B cell (primary cell): ENCODE measurements at regions not wholly inside any gene's neighbourhood (a gene's known extent, or its start where the extent isn't known, plus 50 kb on each side); places are given as distances from the start of the nearest gene placed in this dataset.

ENCODE experiments used
- ATAC-seq: fragments of 200-7000 bp; cut with Tn5 transposase; one replicate; pipeline ENCODE4 v1.10.0; 2021; ENCODE audit warnings: low read depth, mild to moderate bottlenecking, moderate number of reproducible peaks, moderate library complexity
- CTCF ChIA-PET: fragments of 350-600 bp; sonication (Branson Sonifier 250); formaldehyde crosslinking; loops from one replicate; lab custom pipeline; 2021; ENCODE audit warnings: antibody characterized with exemption, inconsistent platforms; lab: Charles Lee
- POLR2A ChIA-PET: fragments of 350-600 bp; sonication (Branson Sonifier 250); formaldehyde crosslinking; loops from one replicate; lab custom pipeline; 2021; ENCODE audit warnings: antibody characterized with exemption; lab: Charles Lee
- DNase-seq: peaks from one replicate; pipeline ENCODE4 v3.0.0; 2013
- H2AFZ ChIP-seq: 2 replicates; pipeline ENCODE4 v1.6.1; 2012; ENCODE audit warnings: mild to moderate bottlenecking, low read depth, low read length; ENCODE audit not compliant: insufficient read depth, poor library complexity, severe bottlenecking
- H3K27ac ChIP-seq, 2 donors: 1 replicate in 1 of 2; 2 replicates in 1 of 2; pipeline ENCODE4 v1.5.1; 2012 to 2013; ENCODE audit warnings: low read length in 2 of 2, mild to moderate bottlenecking in 2 of 2, moderate library complexity in 1 of 2
- H3K27me3 ChIP-seq, 4 experiments: fragments of 200-600 bp in 1 of 4; sonication (generic) in 1 of 4; replicated peaks in 1 of 4; 1 replicate in 2 of 4; 2 replicates in 2 of 4; pipeline versions ENCODE4 v1.6.1 to v1.7.0; 2013 to 2016; ENCODE audit warnings: low read length in 3 of 4, mild to moderate bottlenecking in 2 of 4, mixed read lengths in 1 of 4, moderate library complexity in 1 of 4; ENCODE audit not compliant: insufficient read depth in 4 of 4, control insufficient read depth in 3 of 4; ENCODE audit errors: control extremely low read depth in 1 of 4
- H3K36me3 ChIP-seq, 2 experiments: replicated peaks in 1 of 2; 1 replicate in 1 of 2; 2 replicates in 1 of 2; pipeline versions ENCODE4 v1.6.1 to v1.7.1; 2013; ENCODE audit warnings: low read length in 1 of 2; ENCODE audit not compliant: insufficient read depth in 2 of 2, control insufficient read depth in 1 of 2; ENCODE audit errors: control extremely low read depth in 1 of 2, extremely low read depth in 1 of 2
- H3K4me1 ChIP-seq, 2 donors: fragments of 200-600 bp in 1 of 2; sonication (generic) in 1 of 2; 1 replicate in 1 of 2; 2 replicates in 1 of 2; pipeline versions ENCODE4 v1.5.1 to v1.6.1; 2013 to 2017; ENCODE audit warnings: low read length in 2 of 2; ENCODE audit not compliant: control insufficient read depth in 2 of 2, insufficient read depth in 2 of 2
- H3K4me2 ChIP-seq: replicated peaks from 2 replicates; pipeline ENCODE3; 2012; ENCODE audit warnings: mild to moderate bottlenecking, low read depth, low read length; ENCODE audit not compliant: poor library complexity, severe bottlenecking
- H3K4me3 ChIP-seq, 5 experiments: fragments of 200-600 bp in 1 of 5; sonication (generic) in 1 of 5; 1 replicate in 3 of 5; 2 replicates in 2 of 5; pipeline versions ENCODE4 v1.5.1 to v1.7.0; 2011 to 2016; ENCODE audit warnings: low read length in 4 of 5, mild to moderate bottlenecking in 4 of 5, low read depth in 2 of 5, control low read depth in 1 of 5, moderate library complexity in 1 of 5; ENCODE audit not compliant: insufficient read depth in 1 of 5; ENCODE audit errors: control extremely low read depth in 1 of 5, extremely low read depth in 1 of 5
- H3K79me2 ChIP-seq: fragments of 200-600 bp; sonication (generic); one replicate; pipeline ENCODE4 v1.6.0; 2016; ENCODE audit warnings: low read length; ENCODE audit not compliant: control insufficient read depth, insufficient read depth
- H3K9ac ChIP-seq: fragments of 200-600 bp; sonication (generic); 2 replicates; pipeline ENCODE4 v1.6.1; 2017; ENCODE audit warnings: mild to moderate bottlenecking, low read length, moderate library complexity
- H3K9me3 ChIP-seq, 3 donors: one replicate each; pipeline versions ENCODE4 v1.6.1 to v1.7.1; 2013; ENCODE audit warnings: low read length in 2 of 3; ENCODE audit not compliant: control insufficient read depth in 2 of 3, insufficient read depth in 1 of 3; ENCODE audit errors: control extremely low read depth in 1 of 3
- H4K20me1 ChIP-seq: 2 replicates; pipeline ENCODE4 v1.6.0; 2012; ENCODE audit warnings: mild to moderate bottlenecking, low read length; ENCODE audit not compliant: insufficient read depth, control insufficient read depth, poor library complexity, severe bottlenecking
- H3K27ac Mint-ChIP-seq: one replicate; pipeline ENCODE4 v1.8.0; 2021; ENCODE audit warnings: mixed read lengths
- H3K27me3 Mint-ChIP-seq: one replicate; pipeline ENCODE4 v1.8.0; 2021; ENCODE audit warnings: mixed read lengths
- H3K4me1 Mint-ChIP-seq: one replicate; pipeline ENCODE4 v1.8.0; 2021; ENCODE audit warnings: mixed read lengths
- H3K4me3 Mint-ChIP-seq: one replicate; pipeline ENCODE4 v1.8.0; 2021; ENCODE audit warnings: mixed read lengths
- H3K9me3 Mint-ChIP-seq: one replicate; pipeline ENCODE4 v1.8.0; 2022; ENCODE audit warnings: mixed read lengths; ENCODE audit not compliant: insufficient read depth
- CTCF ChIP-seq: fragments of 200-600 bp; IDR thresholded peaks from one replicate; pipeline ENCODE4 v1.8.0; 2022; ENCODE audit warnings: antibody characterized with exemption, mild to moderate bottlenecking
- EZH2 ChIP-seq: IDR thresholded peaks from 2 replicates; pipeline ENCODE4 v1.6.1; 2012; ENCODE audit warnings: borderline replicate concordance, low read depth, mild to moderate bottlenecking, moderate library complexity, low read length; ENCODE audit not compliant: insufficient read depth, poor library complexity, severe bottlenecking
- WGBS: methylation state at CpG from one replicate; pipeline ENCODE4 v1.1.5; 2013; ENCODE audit warnings: missing lambda C conversion rate; ENCODE audit not compliant: insufficient coverage; 5-methylcytosine and 5-hydroxymethylcytosine counted together
- intact Hi-C: fragments of 100-400 bp; cut with micrococcal nuclease; formaldehyde crosslinking; loops from one replicate; pipeline ENCODE4 v1.10.0; 2022

GRCh38 chr5:159734366-159734765 is 181.9 kb upstream of the ADRA1B start:
- H3K9me3 ChIP-seq: no peaks in the 10 kb centered on the region
- ATAC-seq (peak; percentile 28), DNase-seq (peak; percentile 17)
- no peak for TF ChIP-seq CTCF
- TF ChIP-seq EZH2: no peak
- Mint-ChIP-seq H3K27ac (no peak overlapping the region), H3K4me1 (peaks cover 44% of the 10 kb centered on the region), H3K27me3 (peaks cover 35% of the 10 kb centered on the region), H3K4me3 (peak overlapping the region; percentile 27), H3K9me3 (no peaks in the 10 kb centered on the region)
- H3K4me3 ChIP-seq: no peak overlapping the region
- 0% methylated on average over 1 of the region's 2 CpGs for WGBS
- CTCF ChIA-PET: no interaction called here
- H3K27ac ChIP-seq: no peak overlapping the region
- H3K79me2 ChIP-seq: no peaks in the 10 kb centered on the region
- no peak overlapping the region for H2AFZ ChIP-seq
- peak overlapping the region; percentile 27 for H3K9ac ChIP-seq
- H3K27me3 ChIP-seq: peaks cover 0 to 24% (median 8%) of the 10 kb centered on the region in 4 experiments
- peak overlapping the region; percentile 24 for H3K4me2 ChIP-seq
- POLR2A ChIA-PET: interaction anchor here (0.6 kb wide), 1 partner anchor 30 kb away, joined by 8 read pairs; no protein-coding TSS in a partner anchor
- intact Hi-C loops: no loop called here
- H3K36me3 ChIP-seq: no peaks in the 10 kb centered on the region
- peaks cover 45 to 46% of the 10 kb centered on the region in 2 donors for H3K4me1 ChIP-seq
- no peaks in the 10 kb centered on the region for H4K20me1 ChIP-seq

DNA sequence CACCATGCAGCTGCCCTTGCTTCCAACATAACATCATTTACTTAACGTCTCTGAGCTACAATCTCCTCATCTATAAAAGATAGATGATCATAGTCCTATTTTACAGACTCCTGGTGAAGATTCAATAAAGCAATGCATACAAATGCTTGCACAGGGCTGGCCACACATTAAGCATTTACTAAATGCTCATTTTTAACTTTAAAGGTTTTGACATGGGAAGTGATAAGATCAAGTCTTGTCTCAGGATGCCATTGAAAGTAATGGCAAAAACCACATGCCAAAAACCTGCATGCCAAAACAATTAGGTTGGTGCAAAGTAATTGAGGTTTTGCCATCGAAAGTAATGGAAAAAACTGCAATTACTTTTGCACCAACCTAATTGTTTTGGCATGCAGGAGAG is 181.2 kb upstream of the ADRA1B start:
- 100% methylated on average over 1 of the region's 2 CpGs for WGBS

More for the DNA sequence above, 181.2 kb upstream of the ADRA1B start:
- Mint-ChIP-seq H3K9me3 (no peaks in the 10 kb centered on the region), H3K4me1 (peaks cover 38% of the 10 kb centered on the region), H3K4me3 (no peak overlapping the region), H3K27me3 (peaks cover 36% of the 10 kb centered on the region), H3K27ac (no peak overlapping the region)
- ChIA-PET CTCF (no interaction called here), POLR2A (no interaction called here)
- TF ChIP-seq CTCF (no peak), EZH2 (no peak)
- Histone ChIP-seq H3K9me3 (no peaks in the 10 kb centered on the region), H3K4me3 (no peak overlapping the region), H3K79me2 (no peaks in the 10 kb centered on the region), H3K9ac (no peak overlapping the region), H3K27ac (no peak overlapping the region), H3K4me1 (peaks cover 41 to 46% of the 10 kb centered on the region in 2 donors), H3K27me3 (peaks cover 0 to 24% (median 9%) of the 10 kb centered on the region in 4 experiments), H3K36me3 (no peaks in the 10 kb centered on the region), H3K4me2 (peak overlapping the region; percentile 24), H4K20me1 (no peaks in the 10 kb centered on the region), H2AFZ (no peak overlapping the region)
- no peak for DNase-seq
- intact Hi-C loops: no loop called here
- ATAC-seq: no peak
